Left lung (tissue), 4 donors: ENCODE measurements at regions not wholly inside any gene's neighbourhood (a gene's known extent, or its start where the extent isn't known, plus 50 kb on each side); places are given as distances from the start of the nearest gene placed in this dataset.
A peak's percentile ranks its signal among the peaks of the same experiment; 100 is the strongest.

ENCODE experiments used
- ATAC-seq: fragments of 200-7000 bp; cut with Tn5 transposase; one replicate; pipeline ENCODE4 v1.9.1; 2020; ENCODE audit warnings: moderate library complexity
- DNase-seq, 4 donors: peaks; one replicate each; pipeline ENCODE4 v3.0.0-alpha.2; 2013 to 2020
- H3K27ac ChIP-seq, 2 donors: fragments of 200-600 bp; sonication (generic) in 1 of 2; one replicate each; pipeline versions ENCODE4 v1.5.0 to v1.8.0; 2020 to 2021
- H3K27me3 ChIP-seq, 2 donors: fragments of 200-600 bp; sonication (generic) in 1 of 2; one replicate each; pipeline versions ENCODE4 v1.5.0 to v1.8.0; 2020 to 2021
- H3K36me3 ChIP-seq, 2 donors: fragments of 200-600 bp; sonication (generic) in 1 of 2; one replicate each; pipeline versions ENCODE4 v1.5.0 to v1.8.0; 2020 to 2021
- H3K4me1 ChIP-seq, 2 donors: fragments of 200-600 bp; one replicate each; pipeline ENCODE4 v1.8.0; 2021
- H3K4me3 ChIP-seq, 2 donors: fragments of 200-600 bp; sonication (generic) in 1 of 2; one replicate each; pipeline versions ENCODE4 v1.5.0 to v1.8.0; 2020 to 2021; ENCODE audit warnings: mild to moderate bottlenecking in 1 of 2
- H3K9me3 ChIP-seq, 2 donors: fragments of 200-600 bp; sonication (generic) in 1 of 2; one replicate each; pipeline versions ENCODE4 v1.5.0 to v1.8.0; 2020 to 2021
- intact Hi-C, 2 donors: fragments of 100-400 bp; cut with DNase I; formaldehyde crosslinking; loops; one replicate each; pipeline versions ENCODE4 v1.11.2 to v1.14.2; 2022
- TF ChIP-seq, protein P1 (sequence below), 2 donors: fragments of 200-600 bp; sonication (generic) in 1 of 2; IDR thresholded peaks; one replicate each; pipeline versions ENCODE4 v1.5.0 to v1.8.0; 2021; ENCODE audit warnings: antibody characterized with exemption in 2 of 2
- donor health status: DM: no; HTN: yes; CAD: no.
- donor health status: DM: no; HTN: no; CAD: no.

DNA sequence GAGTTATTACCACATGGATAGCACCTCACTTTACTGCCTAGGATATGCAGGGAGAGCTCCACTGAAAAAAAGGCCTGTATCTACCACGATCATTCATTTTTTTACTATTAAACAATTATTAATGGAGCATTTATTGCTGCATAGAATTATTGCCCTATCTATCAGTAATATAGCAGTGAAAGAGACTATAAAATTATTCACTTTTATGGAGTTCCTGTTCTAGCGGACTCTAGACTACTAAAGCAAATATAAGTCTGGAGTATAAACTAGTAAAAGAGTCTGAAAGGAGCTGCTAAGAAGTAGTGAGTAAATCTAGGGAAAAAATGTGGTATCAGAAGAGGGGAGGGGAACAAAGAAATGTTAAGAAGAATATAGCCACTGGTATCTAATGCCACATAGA is 150.4 kb upstream of the CYLC2 start:
- no peak overlapping the region for H3K4me3 ChIP-seq
- H3K36me3 ChIP-seq: no peaks in the 10 kb centered on the region
- intact Hi-C loops: no loop called here
- H3K27me3 ChIP-seq: no peaks in the 10 kb centered on the region
- no peaks in the 10 kb centered on the region for H3K4me1 ChIP-seq
- no peak overlapping the region for H3K27ac ChIP-seq
- no peak for ATAC-seq
- TF ChIP-seq, protein P1, sequence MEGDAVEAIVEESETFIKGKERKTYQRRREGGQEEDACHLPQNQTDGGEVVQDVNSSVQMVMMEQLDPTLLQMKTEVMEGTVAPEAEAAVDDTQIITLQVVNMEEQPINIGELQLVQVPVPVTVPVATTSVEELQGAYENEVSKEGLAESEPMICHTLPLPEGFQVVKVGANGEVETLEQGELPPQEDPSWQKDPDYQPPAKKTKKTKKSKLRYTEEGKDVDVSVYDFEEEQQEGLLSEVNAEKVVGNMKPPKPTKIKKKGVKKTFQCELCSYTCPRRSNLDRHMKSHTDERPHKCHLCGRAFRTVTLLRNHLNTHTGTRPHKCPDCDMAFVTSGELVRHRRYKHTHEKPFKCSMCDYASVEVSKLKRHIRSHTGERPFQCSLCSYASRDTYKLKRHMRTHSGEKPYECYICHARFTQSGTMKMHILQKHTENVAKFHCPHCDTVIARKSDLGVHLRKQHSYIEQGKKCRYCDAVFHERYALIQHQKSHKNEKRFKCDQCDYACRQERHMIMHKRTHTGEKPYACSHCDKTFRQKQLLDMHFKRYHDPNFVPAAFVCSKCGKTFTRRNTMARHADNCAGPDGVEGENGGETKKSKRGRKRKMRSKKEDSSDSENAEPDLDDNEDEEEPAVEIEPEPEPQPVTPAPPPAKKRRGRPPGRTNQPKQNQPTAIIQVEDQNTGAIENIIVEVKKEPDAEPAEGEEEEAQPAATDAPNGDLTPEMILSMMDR (IDR thresholded peaks at IDR 0.05): no peak
- no peaks in the 10 kb centered on the region for H3K9me3 ChIP-seq
- no peak for DNase-seq

DNA sequence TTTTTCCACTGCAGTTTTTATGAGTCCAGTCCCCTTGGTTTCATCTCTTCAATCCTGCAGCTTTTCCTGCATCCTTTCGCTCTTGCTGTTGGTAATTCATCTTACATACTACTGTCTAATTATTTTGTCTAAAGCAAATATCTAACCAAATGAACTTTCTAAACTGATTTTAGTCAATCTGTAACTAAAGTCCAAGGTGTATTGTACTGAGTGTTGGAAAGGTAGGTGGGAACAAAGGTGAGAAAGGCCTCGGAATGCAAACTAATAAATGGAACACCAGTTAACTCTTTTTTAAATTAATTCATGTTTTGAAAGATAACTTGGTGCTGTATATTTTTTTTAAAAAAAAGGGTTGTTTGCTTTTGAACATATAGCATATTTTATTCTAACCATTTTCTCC is 152.7 kb upstream of the CYLC2 start:
- H3K36me3 ChIP-seq: no peaks in the 10 kb centered on the region
- intact Hi-C loops: no loop called here
- H3K9me3 ChIP-seq: no peaks in the 10 kb centered on the region
- DNase-seq: no peak
- H3K4me1 ChIP-seq: no peaks in the 10 kb centered on the region
- TF ChIP-seq, protein P1 (IDR thresholded peaks at IDR 0.05): no peak
- ATAC-seq: no peak
- H3K4me3 ChIP-seq: no peak overlapping the region
- no peaks in the 10 kb centered on the region for H3K27me3 ChIP-seq
- H3K27ac ChIP-seq: no peak overlapping the region

DNA sequence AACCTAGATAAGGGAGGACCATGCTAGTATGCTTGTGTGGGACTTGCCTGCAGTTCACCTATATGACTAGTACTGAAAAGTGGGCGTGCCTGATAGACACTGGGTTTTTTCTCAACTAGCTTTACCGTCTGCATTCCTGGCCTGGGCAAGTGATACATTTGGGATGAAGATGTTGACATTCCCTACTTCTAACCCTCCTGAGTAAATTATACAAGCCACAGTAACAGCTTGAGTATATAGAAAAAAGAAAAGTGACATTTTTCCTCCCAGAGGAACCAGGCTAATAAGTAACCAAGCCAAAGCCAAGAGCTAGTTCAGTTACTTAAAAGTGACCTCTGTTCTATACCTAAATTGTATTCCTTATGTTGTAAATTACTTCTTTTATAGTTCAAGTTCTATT is 153.8 kb upstream of the CYLC2 start:
- intact Hi-C loops: no loop called here
- H3K4me1 ChIP-seq: no peaks in the 10 kb centered on the region
- H3K4me3 ChIP-seq: no peak overlapping the region
- no peaks in the 10 kb centered on the region for H3K27me3 ChIP-seq
- H3K36me3 ChIP-seq: no peaks in the 10 kb centered on the region
- no peaks in the 10 kb centered on the region for H3K9me3 ChIP-seq
- peak in 1 of 4 donors; percentile 10 for DNase-seq
- H3K27ac ChIP-seq: no peak overlapping the region
- TF ChIP-seq, protein P1 (IDR thresholded peaks at IDR 0.05): no peak
- ATAC-seq: peak; percentile 85

DNA sequence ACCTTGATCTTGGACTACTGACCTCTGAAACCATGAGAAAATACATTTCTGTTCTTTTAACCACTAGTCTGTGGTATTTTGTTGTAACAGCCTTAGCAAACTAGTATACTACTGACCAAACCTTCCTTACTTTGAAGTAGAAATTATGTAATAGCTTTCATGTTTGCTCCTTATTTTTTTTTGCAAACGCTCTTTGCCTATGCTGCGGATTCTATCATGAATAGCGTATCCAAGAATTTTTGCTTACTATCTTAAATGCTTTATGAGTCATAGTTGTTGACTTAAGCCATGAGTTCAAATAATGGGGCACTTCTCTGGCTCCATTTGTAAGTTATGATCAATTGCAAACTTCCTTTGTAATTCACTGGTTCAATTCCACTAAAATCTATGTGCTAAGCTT is 154.8 kb upstream of the CYLC2 start:
- ATAC-seq: peak; percentile 76
- Histone ChIP-seq H3K9me3 (no peaks in the 10 kb centered on the region), H3K27ac (no peak overlapping the region), H3K4me3 (no peak overlapping the region), H3K36me3 (no peaks in the 10 kb centered on the region), H3K4me1 (no peaks in the 10 kb centered on the region), H3K27me3 (no peaks in the 10 kb centered on the region)
- intact Hi-C loops: no loop called here
- no peak for DNase-seq
- TF ChIP-seq, protein P1 (IDR thresholded peaks at IDR 0.05): no peak

DNA sequence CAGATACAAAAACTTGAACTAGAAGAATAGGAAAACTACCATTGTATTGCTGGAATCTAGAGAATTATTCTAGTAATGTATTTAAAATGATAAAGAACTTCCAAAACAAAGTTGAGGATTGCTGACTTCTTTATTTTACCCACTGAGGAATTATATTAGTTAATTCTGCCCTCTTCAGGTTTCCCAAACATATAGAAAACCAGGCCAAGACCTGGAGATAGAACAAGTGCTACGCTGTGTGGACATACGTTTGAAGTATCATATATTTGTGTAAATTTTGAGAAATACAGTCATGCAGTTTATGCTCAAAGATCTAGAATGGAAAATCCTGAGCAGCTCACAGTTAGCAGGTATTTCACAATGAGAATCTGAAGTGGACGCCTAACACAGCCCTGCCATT is 162.3 kb upstream of the CYLC2 start:
- H3K4me3 ChIP-seq: no peak overlapping the region
- H3K9me3 ChIP-seq: no peaks in the 10 kb centered on the region
- H3K36me3 ChIP-seq: no peaks in the 10 kb centered on the region
- no peaks in the 10 kb centered on the region for H3K27me3 ChIP-seq
- intact Hi-C loops: no loop called here
- ATAC-seq (peak; percentile 63), DNase-seq (peak in 1 of 4 donors; percentile 3)
- H3K27ac ChIP-seq: no peak overlapping the region
- H3K4me1 ChIP-seq: no peaks in the 10 kb centered on the region
- TF ChIP-seq, protein P1 (IDR thresholded peaks at IDR 0.05): no peak
